HG02840 (cell line): ENCODE measurements at regions not wholly inside any gene's neighbourhood (a gene's known extent, or its start where the extent isn't known, plus 50 kb on each side); places are given as distances from the start of the nearest gene placed in this dataset.

Experiments
- ATAC-seq: cut with Tn5 transposase; IDR thresholded peaks from one replicate; pipeline ENCODE4 v1.9.1; 2021; ENCODE audit warnings: mild to moderate bottlenecking, moderate library complexity, moderate number of reproducible peaks; ENCODE audit not compliant: unreplicated experiment, low FRiP score

DNA sequence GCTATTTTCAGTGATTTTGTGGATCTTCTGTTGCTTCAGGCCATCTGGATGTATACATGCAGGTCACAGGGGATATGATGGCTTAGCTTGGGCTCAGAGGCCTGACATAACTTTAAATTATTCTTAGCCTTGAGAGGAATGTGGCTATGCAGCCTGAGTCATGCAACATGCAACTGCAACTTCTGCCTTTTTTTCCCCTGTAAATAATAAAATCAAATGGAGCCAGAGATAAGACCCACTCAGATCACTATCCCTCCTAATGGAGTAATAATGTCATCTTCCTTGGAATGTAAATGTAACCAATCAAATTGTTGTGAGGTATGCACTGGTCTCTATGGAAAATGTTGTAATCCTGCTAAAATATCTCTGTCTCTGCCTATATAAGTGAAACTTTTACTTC lies 54.9 kb downstream of the MAGEB17 start:
- no peak for ATAC-seq

DNA sequence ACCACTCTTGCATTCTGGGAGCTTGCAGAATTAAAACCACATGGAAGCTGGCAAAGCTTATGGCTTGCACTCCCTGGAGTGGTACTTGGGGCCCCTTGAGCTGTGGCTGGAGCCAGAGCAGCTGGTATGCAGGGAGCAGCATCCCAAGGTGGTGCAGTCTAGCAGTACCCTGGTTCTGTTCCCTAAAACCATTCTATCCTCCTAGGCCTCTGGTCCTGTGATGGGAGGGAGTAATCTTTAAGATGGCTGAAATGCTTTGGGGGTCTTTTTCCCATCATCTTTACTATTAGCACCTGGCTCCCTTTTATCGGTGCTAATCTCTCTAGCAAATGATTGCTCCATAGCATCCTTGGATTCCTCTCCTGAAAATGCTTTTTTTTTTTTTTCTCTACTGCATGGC lies 56.1 kb downstream of the MAGEB17 start:
- ATAC-seq: no peak

DNA sequence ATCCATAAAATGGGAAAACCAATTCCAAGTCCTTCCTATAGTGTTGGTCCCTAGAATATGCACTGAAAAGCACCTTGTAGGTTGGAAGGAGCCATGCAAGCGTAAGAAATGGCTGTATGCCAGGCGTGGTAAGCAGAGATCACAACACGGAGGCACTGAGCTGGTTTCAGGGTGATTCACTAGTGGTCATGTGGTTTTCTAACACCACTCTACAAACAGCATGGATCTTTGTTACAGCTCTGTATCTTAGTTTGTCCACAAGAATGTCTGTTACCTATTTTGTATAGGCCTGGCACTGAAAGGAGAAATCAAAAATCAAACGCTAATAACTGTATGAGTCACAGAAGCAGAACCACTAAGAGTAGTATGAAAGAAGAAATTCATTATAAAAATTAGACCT lies 71.9 kb downstream of the MAGEB17 start:
- no peak for ATAC-seq

DNA sequence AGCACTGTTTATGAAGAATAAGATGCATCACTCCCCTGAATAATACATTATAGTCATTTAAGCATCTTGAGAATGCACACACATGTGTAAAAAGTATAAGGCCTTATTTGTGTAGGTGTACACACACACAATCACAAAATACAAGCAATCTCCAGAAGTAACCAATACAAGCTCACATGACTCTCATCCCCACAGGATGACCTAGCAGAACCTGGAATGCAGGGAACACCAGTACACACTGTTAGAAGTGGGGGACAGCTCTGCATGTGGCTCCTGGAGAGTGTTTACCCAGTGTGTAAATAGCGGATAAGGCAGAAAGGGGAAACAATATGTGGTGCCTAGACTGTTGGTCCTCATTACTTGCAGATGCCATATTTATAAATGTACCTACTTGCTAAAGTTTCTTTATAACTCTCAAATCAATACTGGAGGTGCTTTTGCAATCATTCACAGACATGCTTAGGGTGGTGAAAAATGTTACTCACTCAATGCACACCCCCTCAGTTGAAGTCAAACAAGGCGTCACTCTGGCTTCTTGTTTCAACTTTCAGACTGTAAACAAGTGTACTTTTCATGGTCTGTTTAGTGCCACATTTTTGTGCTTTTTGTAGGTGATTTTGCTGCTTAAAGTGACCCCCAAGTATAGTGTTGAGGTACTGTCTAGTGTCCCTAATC lies 73.1 kb downstream of the MAGEB17 start:
- ATAC-seq: no peak

DNA sequence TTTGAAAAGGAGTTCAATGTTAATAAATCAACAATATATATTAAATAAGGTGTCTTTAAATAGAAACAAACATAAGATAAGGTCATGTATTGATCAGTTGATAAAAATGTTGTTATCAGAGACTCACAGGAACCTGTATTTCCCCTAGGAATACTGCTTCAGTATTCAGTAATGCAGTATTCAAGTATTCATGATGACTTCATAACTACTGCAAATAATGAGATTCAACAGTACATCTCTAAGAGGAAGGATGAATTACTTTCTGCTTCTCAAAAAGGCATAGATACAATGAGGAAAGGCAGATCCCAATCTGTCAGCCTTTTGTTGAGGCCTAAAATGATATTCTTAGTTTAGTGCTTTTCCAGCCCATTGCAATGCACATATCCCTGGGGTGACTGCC lies 73.7 kb downstream of the MAGEB17 start:
- ATAC-seq: no peak

DNA sequence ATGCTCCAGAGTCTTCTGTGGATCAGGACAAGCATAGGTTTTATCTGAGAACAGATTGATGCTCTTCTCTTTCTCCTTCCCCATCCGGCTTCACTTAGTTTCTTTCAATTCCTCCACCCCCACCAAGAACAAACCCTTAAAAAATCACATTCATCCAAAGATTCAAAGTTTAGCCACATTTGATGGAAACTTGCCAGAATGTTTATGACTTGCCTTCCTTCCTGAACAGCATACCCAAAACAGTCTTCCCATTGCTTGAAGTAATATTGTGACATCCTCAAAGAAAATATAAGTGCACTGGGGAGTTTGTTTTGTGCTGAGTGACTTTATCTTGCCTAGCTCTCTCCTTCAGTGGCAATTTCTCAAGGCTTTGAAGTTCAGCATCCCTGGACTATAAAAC lies 83.0 kb downstream of the MAGEB17 start:
- ATAC-seq: no peak

DNA sequence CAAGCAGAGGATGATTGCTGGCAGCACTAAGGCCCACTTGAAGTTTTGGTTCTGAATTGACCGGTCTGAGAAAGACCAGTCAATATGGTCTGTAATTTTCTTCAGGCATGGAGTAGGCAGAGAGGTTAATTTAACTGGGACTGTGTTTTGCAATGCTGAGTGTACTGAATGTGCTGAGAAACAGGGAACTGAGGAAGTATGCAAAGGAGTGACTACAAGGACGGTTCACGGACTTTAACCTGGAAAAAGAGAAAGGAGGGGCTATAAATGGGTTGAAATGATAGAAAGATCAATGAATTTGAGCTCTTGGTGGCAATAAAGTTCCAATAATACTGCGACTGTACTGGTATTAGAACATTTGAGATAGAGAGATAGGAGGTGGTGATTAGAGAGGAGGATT lies 84.5 kb downstream of the MAGEB17 start:
- no peak for ATAC-seq

DNA sequence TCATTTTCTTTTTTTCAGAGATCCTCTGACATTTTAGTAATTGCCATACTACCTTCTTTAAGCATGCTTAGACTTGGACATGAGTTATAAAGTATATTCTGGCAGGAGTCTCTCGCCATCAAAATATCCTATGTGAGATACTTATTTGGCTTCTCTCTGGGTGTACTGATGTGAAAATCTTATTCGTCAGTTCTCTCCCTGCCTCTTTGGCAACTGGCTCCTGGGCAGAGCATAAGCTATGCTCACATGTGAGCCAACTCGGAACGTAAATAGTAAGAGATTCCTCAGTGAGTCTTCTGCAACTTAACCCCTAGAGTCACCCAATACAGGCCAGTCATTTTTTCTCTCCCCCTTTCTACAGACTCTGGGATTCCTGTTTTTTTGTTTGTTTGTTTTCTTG lies 91.6 kb downstream of the MAGEB17 start:
- no peak for ATAC-seq

DNA sequence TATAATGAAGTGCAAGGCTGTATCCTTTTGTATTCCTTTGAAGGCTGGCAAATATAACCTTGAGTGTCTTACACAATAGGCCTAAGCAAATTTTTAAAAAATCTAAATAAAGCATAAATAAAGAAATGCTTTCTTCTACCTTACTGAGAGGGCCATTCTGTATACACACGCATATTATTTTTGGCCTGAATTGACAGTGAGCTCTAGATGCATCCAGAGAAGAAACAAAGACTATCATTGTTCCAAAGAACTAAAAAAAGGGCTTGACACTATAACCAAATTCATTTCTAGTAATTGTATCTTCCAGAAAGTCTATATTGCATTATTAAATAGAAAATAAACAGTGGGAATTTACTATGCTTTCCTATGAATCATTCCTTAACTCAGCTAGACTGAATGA lies 100.2 kb downstream of the MAGEB17 start:
- no peak for ATAC-seq

DNA sequence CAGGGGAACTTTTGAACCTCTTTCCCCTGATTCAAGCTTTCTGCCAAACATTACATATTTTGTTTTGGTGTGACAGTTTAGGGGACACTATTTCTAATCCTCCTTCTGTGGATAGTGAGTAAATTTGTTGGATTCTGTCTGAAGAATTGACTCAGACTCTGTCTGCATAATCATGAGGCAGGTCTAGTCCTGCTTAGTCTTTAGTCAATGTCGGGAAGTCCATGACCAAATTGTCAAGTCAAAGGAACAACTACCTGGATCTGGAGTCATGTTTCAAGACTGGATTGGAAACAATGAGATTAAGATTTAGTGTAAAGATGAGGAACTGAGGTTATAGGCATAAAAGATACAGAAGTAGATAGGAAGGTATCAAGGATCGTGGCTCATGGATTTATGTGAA lies 100.9 kb downstream of the MAGEB17 start:
- ATAC-seq: no peak

DNA sequence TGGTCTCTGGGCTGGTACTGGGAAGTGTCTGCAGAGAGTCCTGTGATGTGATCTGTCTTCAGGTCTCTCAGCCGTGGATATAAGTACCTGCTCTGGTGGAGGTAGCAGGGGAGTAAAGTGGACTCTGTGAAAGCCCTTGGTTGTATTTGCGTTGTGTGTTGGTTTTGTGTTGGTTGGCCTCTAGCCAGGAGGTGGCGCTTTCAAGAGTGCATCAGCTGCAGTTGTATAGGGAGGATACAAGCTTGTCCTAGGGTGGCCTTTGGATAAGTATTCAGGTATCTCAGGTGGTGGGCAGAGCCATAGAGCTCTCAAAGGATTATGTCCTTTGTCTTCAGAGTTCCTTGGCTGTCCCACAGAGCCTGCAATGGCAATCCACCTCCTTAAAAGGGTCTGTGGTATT lies 111.6 kb downstream of the MAGEB17 start:
- ATAC-seq: no peak

DNA sequence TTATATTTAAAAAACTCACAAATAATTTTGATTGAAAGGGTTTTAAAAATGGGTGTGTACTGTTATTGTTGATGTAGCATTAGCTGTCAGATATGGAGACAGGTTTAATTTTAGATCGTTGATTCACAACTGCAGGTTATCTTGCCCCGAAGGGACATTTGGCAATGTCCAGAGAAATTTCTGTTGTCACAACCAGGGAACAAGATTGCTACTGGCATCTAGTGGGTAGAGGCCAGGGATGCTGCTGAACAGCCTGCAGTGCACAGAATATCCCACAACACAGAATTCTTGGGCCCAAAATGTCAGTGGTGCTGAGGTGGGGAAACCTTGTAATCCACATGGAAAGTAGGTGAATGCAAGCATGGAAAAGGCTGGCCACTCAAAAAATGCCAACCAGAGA lies 114.9 kb downstream of the MAGEB17 start:
- no peak for ATAC-seq

DNA sequence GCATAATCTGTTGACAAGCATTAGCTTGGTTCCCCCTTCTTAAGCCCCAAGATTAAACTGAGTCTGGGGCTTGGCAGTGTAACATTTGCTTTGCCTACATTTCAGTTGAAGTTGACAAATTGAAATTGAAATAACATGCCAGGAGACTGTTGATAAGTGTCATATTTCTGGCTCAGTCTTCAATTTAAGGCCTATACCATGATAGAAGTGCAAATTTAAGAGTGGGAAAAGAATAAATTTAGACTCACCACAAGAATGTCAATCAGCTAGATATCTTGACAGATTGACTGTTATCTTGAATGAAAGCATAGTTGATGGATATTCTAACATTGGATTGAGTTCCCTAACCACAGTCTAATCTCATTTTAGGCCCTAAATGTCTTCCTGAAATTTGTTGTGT lies 117.6 kb downstream of the MAGEB17 start:
- no peak for ATAC-seq

DNA sequence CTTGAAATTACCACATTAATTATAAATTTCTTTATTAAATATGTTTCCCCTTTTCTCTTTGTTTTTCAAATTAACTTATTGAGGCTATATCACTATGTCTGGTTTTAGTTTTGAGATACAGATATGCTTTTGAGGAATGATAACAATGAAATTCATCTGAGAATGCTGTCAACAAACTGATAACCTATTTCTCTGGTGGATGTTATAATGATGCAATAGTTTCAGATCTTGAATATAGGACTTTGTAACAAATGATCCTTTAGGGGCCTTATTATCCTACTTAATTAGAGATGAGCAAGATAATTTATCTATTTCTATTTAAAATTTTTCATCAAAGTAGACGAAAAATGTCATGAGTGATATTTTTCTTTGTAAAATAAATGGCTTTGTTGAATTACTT lies 123.7 kb downstream of the MAGEB17 start:
- ATAC-seq: no peak

DNA sequence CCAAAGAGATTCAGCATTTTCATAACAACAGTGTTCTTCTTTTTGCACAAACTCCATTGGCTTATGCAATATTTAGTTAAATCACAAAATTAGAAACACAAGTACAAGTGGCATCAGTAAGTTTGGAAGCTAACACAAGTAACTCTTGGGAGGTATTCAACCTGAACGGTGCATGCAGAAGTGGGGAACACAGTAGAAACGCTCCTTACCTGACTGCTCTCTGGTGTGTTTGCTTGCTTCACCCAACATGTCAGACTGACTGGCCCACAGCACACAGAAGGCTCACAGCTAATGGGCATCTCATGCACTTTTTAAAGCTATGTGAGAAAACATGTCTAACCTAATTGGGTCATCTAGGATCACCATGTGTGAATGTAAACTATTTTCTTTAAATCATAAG lies 133.6 kb downstream of the MAGEB17 start:
- ATAC-seq: no peak

DNA sequence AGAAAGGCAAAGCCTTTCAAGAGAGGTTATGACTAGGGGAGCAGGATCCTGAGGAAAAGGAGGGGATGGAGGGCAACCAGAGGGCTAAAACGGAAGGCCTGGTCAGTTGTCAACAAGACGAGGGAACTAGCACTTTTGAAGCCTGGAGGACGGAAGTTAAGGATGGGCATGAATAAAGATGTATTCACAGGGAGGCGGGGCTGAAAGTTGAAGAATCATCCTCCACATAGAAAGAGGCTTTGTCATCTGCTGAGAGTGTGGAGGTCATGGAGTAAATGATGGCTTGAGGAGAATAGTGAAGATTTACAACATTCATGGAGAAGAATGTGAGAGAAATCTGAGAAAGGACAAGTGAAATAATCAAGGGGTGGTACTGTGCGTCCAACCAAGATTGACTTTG lies 137.5 kb downstream of the MAGEB17 start:
- ATAC-seq: no peak

DNA sequence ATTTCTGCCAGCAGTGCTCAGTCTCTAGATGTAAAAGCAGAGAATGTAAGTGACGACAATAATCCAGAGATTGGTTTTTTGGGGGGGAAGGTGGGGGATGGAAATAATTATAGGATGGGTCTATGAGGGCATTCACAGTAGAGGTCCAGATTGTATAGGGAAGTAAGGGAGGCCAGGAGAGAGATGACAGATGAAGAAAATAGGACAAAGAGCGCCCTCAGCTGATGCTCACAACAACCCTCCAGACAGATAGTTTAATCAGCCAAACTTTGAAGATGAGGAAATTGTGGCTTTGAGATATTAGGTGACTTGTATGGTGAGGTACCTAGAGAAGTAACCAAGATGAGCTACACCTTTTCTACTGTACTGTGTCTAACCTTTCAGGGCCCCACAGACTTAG lies 137.9 kb downstream of the MAGEB17 start:
- no peak for ATAC-seq

DNA sequence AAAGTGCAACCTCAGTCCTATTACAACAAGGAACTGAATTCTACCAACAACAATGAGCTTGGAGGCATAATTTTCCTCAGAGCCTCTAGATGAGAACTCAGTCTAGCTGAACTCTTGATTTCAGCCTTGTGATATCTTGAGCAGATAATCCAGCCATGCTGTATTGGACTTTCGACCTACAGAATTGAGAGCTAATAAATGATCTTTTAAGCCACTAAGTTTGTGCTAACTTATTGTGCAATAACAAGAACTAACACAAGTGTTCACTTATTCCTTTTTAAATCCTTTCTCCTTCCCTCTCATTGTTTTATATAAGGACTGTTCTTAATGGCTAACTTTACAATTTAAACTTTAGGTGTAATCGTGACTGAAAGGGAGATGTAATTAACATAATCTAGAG lies 140.7 kb downstream of the MAGEB17 start:
- no peak for ATAC-seq

DNA sequence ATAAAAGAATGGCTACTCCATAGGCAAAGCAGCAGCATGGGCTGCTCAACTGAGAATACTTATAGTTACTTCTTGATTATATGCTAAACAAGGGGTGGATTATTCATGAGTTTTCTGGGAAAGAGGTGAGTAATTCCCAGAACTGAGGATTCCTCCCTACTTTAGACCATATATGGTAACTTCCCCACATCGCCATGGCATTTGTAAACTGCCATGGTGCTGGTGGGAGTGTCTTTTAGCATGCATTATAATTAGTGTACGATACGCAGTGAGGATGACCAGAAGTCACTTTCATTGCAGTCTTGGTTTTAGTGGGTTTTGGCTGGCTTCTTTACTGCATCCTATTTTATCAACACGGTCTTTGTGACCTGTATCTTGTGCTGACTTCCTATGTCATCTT lies 141.5 kb downstream of the MAGEB17 start:
- ATAC-seq: no peak

DNA sequence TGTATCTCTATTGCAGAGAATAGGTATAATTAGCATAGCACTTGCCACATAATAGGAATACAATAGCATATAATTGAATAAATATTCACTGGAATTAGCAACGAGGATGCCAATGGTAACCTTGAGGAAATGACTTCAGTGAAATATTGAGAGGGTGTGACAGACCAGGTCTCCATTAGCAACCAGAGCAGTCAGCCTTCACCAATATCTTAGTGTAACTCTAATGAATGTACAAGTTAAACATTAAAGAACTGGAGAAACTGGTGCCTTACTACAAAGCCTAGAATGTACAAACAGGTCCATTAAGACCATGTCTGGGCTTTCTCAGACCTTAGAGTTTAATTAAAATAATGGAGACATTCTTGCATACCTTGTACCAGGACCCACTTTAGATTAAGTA lies 143.0 kb downstream of the MAGEB17 start:
- ATAC-seq: no peak

DNA sequence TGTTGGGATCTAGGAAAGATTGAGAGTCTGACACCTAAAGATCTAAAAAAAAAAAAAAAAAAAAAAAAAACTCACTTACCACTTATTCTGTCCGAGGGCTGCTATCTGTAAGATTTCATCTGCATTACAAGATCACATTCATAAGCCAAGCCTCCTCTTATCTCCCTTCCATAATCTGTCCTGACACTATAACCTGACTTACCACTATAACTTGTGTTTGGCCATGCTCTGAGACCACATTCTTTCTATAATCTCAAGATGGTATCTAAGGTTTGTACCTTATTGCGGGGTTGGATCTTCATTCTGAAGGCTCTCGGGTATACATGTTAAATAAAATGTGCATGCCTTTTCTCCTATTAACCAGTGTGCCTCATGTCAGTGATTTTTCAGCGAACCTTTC lies 144.4 kb downstream of the MAGEB17 start:
- ATAC-seq: no peak

DNA sequence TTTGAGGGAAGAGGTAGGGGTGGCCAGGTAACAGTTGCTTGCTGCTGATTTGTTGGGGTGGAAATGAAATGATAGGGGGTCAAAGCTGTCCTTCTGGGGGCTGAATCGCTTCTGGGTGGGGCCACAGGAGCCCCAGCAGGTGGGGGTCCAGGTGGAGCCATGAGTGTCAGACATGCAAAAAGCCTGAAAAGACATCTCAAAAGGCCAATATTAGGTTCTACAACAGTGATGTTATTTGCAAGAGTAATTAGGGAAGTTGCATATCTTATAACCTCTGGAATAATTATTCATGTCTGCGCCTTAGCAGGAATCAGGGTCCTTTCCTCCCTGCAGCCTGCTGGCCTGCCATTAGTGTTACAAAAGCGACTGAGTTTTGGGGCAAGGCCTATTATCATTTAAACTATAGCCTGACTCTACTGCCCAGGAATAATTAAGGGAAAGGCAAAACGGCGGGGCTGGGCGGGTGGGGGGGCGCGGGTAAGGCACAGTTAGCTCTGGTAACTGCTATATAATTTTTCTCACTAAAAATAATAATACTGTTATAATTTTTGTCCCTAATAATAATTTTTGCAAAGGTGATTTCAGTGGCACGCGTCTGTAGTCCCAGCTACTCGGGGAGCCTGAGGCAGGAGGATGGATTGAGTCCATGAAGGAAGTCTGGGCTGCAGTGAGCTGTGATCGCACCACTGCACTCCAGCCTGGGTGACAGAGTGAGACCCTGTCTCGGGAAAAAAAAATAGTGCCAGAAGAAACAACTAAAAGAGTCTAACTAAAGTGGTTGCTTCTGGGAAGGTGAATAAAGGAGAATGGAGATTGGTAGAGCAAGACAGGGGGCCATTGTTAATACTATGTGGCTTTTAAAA lies 145.7 kb downstream of the MAGEB17 start:
- ATAC-seq: no peak
